Tibial artery (tissue), 4 donors: ENCODE measurements at regions not wholly inside any gene's neighbourhood (a gene's known extent, or its start where the extent isn't known, plus 50 kb on each side); places are given as distances from the start of the nearest gene placed in this dataset.

Source experiments
- DNase-seq, 2 donors: peaks; one replicate each; pipeline ENCODE4 v3.0.0-alpha.2; 2019
- H3K27ac ChIP-seq, 2 donors: fragments of 200-600 bp; sonication (generic) in 1 of 2; 1 replicate in 1 of 2; 2 replicates in 1 of 2; pipeline ENCODE4 v1.5.1; 2018 to 2019; ENCODE audit warnings: mild to moderate bottlenecking in 1 of 2
- H3K27me3 ChIP-seq, 2 donors: fragments of 200-600 bp; sonication (generic) in 1 of 2; one replicate each; pipeline versions ENCODE4 v1.5.1 to v1.6.0; 2016 to 2019
- H3K36me3 ChIP-seq, 3 donors: fragments of 200-600 bp; sonication (generic) in 2 of 3; one replicate each; pipeline ENCODE4 v1.5.1; 2016 to 2019; ENCODE audit warnings: mild to moderate bottlenecking in 2 of 3
- H3K4me1 ChIP-seq, 4 donors: fragments of 200-600 bp; sonication (generic) in 2 of 4; 1 replicate in 3 of 4; 2 replicates in 1 of 4; pipeline ENCODE4 v1.5.1; 2016 to 2019
- H3K4me3 ChIP-seq, 2 donors: fragments of 200-600 bp; sonication (generic) in 1 of 2; 1 replicate in 1 of 2; 2 replicates in 1 of 2; pipeline ENCODE4 v1.5.1; 2018 to 2019; ENCODE audit warnings: mild to moderate bottlenecking in 2 of 2
- H3K9me3 ChIP-seq, 3 donors: fragments of 200-600 bp; sonication (generic) in 1 of 3; one replicate each; pipeline ENCODE4 v1.5.1; 2016 to 2019
- intact Hi-C: fragments of 100-400 bp; cut with DNase I; formaldehyde crosslinking; loops from one replicate; pipeline ENCODE4 v1.15.0; 2023; ENCODE audit warnings: low total_unique reads
- TF ChIP-seq, protein P1 (sequence below), 2 experiments: fragments of 200-600 bp in 1 of 2; fragments of 450-650 bp in 1 of 2; IDR thresholded peaks; one replicate each; pipeline ENCODE4 v1.5.1; 2017 to 2019; ENCODE audit warnings: antibody characterized with exemption in 2 of 2, mild to moderate bottlenecking in 1 of 2, moderate library complexity in 1 of 2

DNA sequence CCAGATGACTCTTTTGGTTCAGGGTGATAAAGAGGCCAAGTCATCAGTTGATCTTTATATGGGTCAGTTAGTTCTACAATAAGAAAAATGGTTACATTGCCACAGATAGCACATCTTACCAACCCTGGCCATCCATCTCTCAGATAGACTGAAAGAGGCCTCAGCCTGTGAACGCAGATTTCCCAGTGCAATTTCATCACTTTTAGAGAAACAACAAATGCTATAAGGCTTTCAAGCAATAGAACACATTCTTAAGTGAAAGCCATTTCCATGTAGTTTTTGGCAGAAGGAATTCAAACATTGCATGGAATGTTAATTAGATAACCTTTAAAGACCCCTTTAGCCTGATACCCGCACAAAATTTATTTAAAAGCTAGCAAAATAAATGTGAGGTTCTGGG is 200.6 kb upstream of the ZBTB20 start:
- H3K36me3 ChIP-seq = no peaks in the 10 kb centered on the region
- no peaks in the 10 kb centered on the region for H3K27me3 ChIP-seq
- intact Hi-C loops = no loop called here
- H3K27ac ChIP-seq = no peak overlapping the region
- TF ChIP-seq, protein P1, sequence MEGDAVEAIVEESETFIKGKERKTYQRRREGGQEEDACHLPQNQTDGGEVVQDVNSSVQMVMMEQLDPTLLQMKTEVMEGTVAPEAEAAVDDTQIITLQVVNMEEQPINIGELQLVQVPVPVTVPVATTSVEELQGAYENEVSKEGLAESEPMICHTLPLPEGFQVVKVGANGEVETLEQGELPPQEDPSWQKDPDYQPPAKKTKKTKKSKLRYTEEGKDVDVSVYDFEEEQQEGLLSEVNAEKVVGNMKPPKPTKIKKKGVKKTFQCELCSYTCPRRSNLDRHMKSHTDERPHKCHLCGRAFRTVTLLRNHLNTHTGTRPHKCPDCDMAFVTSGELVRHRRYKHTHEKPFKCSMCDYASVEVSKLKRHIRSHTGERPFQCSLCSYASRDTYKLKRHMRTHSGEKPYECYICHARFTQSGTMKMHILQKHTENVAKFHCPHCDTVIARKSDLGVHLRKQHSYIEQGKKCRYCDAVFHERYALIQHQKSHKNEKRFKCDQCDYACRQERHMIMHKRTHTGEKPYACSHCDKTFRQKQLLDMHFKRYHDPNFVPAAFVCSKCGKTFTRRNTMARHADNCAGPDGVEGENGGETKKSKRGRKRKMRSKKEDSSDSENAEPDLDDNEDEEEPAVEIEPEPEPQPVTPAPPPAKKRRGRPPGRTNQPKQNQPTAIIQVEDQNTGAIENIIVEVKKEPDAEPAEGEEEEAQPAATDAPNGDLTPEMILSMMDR (IDR thresholded peaks at IDR 0.05) = no peak
- DNase-seq = no peak
- H3K4me3 ChIP-seq = no peak overlapping the region
- H3K4me1 ChIP-seq = peaks cover 0 to 10% (median 0%) of the 10 kb centered on the region in 4 donors
- H3K9me3 ChIP-seq = no peaks in the 10 kb centered on the region

DNA sequence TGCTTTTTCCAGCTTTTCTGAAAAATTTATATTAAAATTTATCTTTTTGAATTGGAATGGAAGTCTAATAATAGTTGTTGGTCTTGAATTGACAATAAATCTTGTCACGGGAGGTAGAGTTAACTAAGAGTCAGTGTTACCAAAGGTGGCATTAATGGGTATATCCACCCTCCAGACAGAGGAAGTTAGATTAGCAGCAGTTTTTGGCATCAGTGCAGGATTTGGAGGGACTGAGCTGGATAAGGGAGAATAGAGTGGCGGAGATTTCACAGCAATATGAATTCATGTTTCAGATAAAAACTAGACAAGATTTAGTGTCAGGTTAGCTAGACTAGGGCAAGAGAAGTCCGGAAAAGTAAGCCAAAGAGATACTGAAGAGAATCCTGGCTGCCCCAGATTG is 201.3 kb upstream of the ZBTB20 start:
- no peaks in the 10 kb centered on the region for H3K9me3 ChIP-seq
- H3K27me3 ChIP-seq = no peaks in the 10 kb centered on the region
- H3K36me3 ChIP-seq = no peaks in the 10 kb centered on the region
- TF ChIP-seq, protein P1 (IDR thresholded peaks at IDR 0.05) = no peak
- no peak for DNase-seq
- intact Hi-C loops = no loop called here
- H3K4me1 ChIP-seq = peaks cover 0 to 10% (median 0%) of the 10 kb centered on the region in 4 donors
- no peak overlapping the region for H3K4me3 ChIP-seq
- H3K27ac ChIP-seq = no peak overlapping the region

DNA sequence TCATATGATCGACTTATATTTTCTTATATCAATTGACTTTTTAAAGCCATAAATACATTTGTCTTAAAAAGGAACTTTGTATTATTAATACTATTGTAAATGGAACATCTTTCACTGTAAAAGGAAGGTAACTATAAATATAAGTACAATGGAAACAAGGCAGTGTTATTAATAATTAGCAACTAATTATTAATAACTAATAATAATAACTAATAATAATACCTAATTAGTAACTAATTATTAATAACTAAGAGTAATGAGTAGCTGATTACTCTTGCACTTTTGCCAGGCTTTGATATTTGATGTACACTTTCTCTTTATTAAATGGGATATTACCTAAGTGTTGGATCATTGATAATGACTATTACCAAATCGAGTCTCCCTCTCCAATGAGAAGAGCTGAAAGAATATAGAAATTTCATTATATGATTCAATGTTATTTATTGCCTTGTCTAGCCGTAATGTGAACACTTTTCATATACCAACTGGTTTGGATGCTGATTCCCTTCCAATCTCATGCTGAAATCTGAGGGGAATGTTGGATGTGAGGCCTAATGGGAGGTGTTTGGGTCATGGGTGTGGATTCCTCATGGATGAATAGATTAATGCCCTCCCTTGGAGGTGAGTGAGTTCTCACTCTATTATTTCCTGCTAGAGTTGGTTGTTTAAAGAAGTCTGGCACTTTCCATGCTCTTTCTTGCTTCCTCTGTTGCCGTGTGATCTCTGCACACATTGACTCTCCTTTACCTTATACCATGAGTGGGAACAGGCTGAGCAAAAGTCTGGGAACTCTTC is 202.1 kb upstream of the ZBTB20 start:
- Histone ChIP-seq H3K4me1 (peaks cover 0 to 10% (median 0%) of the 10 kb centered on the region in 4 donors), H3K9me3 (no peaks in the 10 kb centered on the region), H3K27ac (no peak overlapping the region), H3K36me3 (no peaks in the 10 kb centered on the region), H3K27me3 (no peaks in the 10 kb centered on the region), H3K4me3 (no peak overlapping the region)
- no peak for DNase-seq
- TF ChIP-seq, protein P1 (IDR thresholded peaks at IDR 0.05) = no peak
- intact Hi-C loops = no loop called here

DNA sequence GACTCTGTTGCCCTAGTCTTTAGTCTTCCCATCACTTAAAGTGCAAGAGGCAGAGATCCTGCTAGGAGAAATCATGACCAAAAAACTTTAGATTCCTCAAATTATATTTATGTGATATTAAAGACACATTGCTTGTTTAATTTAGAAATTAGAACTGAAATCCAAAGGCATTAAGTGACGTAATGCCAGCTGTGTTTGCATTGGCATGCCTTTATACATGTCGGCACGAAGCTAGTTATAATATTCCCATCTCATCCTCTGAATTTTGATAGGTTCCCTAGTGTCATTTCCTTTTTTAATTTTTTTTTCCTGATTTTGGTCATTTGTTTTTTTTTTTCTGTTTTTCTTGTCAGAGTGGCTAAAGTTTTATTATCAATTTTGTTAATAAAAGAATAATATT is 203.5 kb upstream of the ZBTB20 start:
- H3K27ac ChIP-seq = no peak overlapping the region
- H3K9me3 ChIP-seq = no peaks in the 10 kb centered on the region
- no peak overlapping the region for H3K4me3 ChIP-seq
- TF ChIP-seq, protein P1 (IDR thresholded peaks at IDR 0.05) = no peak
- H3K4me1 ChIP-seq = peaks cover 0 to 10% (median 0%) of the 10 kb centered on the region in 4 donors
- intact Hi-C loops = no loop called here
- no peaks in the 10 kb centered on the region for H3K36me3 ChIP-seq
- DNase-seq = no peak
- H3K27me3 ChIP-seq = no peaks in the 10 kb centered on the region

DNA sequence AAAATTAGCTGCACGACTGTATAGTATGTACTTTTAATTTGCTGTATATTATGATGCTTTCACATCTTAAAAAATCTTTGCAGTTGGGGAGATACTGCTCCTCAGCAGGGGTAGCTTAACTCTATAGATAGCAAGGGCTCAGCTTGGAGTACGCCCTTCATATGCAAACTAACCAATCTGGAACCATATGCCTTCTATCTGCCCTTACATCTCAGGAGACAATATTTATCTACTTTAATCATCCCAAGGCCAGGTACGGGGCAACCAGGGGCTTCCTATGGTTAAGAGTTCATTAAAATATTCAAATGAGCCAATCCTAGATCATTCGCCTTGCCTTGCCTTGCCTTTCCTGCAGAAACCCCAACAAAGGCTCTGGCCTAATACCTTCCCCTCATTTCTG is 204.1 kb upstream of the ZBTB20 start:
- intact Hi-C loops = no loop called here
- TF ChIP-seq, protein P1 (IDR thresholded peaks at IDR 0.05) = no peak
- no peak overlapping the region for H3K27ac ChIP-seq

More for the DNA sequence above, 204.1 kb upstream of the ZBTB20 start:
- H3K4me1 ChIP-seq = peaks cover 0 to 10% (median 0%) of the 10 kb centered on the region in 4 donors
- H3K36me3 ChIP-seq = no peaks in the 10 kb centered on the region
- no peak for DNase-seq
- no peaks in the 10 kb centered on the region for H3K27me3 ChIP-seq
- no peak overlapping the region for H3K4me3 ChIP-seq
- H3K9me3 ChIP-seq = no peaks in the 10 kb centered on the region
